ENCODE measurements at regions not wholly inside any gene's neighbourhood (a gene's known extent, or its start where the extent isn't known, plus 50 kb on each side); places are given as distances from the start of the nearest gene placed in this dataset.

GRCh38 chr11:95360377-95361075, 129.5 kb upstream of the SESN3 start:
- H3K23ac ChIP-seq (ENCODE audit: insufficient read length), result no peak overlapping the region
- H3K9ac ChIP-seq (replicated peaks in 1 of 4; ENCODE audit: extremely low read depth in 1 of 4, low read depth in 3 of 4, low read length in 3 of 4), result no peak overlapping the region
- H3K4me2 ChIP-seq (ENCODE audit: insufficient read depth in 1 of 2, low read depth in 2 of 2, low read length in 2 of 2), result peak overlapping the region; percentile 1 to 46; a peak in 1 of 4 replicates
- H3K23me2 ChIP-seq (ENCODE audit: low read depth, low read length), result no peaks in the 10 kb centered on the region; the same call in 1 of the 2 replicates
- TF ChIP-seq SP2 (IDR thresholded peaks at IDR 0.05; ENCODE audit: low read length), result no peak
- TF ChIP-seq EP300 (IDR thresholded peaks at IDR 0.05; ENCODE audit: borderline replicate concordance in 1 of 2, low read depth in 2 of 2, low read length in 2 of 2), result no peak
- no peak for TF ChIP-seq ATF3 (IDR thresholded peaks at IDR 0.05; ENCODE audit: insufficient read depth, low read depth, low read length)
- no peak for TF ChIP-seq MAFK (IDR thresholded peaks at IDR 0.05; ENCODE audit: low read depth, low read length)
- TF ChIP-seq TAF1 (IDR thresholded peaks at IDR 0.05; ENCODE audit: low read depth, low read length), result no peak
- TF ChIP-seq SP4 (IDR thresholded peaks at IDR 0.05; ENCODE audit: low read length), result no peak
- TF ChIP-seq FOSL1 (IDR thresholded peaks at IDR 0.05; ENCODE audit: insufficient read depth, low read depth, low read length), result no peak
- no peak for TF ChIP-seq ASH2L (IDR thresholded peaks at IDR 0.05; ENCODE audit: low read length)
- no peak for TF ChIP-seq SAP30 (IDR thresholded peaks at IDR 0.05; ENCODE audit: insufficient read depth, insufficient replicate concordance, low read length)
- TF ChIP-seq KDM1A (IDR thresholded peaks at IDR 0.05; ENCODE audit: borderline replicate concordance, low read length), result no peak
- no peak for TF ChIP-seq SIN3A (conservative IDR thresholded peaks at IDR 0.05 in 1 of 2, IDR thresholded peaks at IDR 0.05 in 1 of 2; ENCODE audit: low read depth in 1 of 2, low read length in 2 of 2)
- H2BK120ac ChIP-seq (replicated peaks; ENCODE audit: low read depth, low read length), result no peak overlapping the region
- no peak overlapping the region for H3K14ac ChIP-seq (ENCODE audit: insufficient read length)
- FAIRE-seq (no peak), DNase-seq (ENCODE audit: low read depth in 1 of 2, low spot score in 2 of 2) (no peak)
- no peak overlapping the region for H4K8ac ChIP-seq (ENCODE audit: extremely low read depth, insufficient read depth, low read length)
- H2BK5ac ChIP-seq (ENCODE audit: low read depth, low read length), result peak overlapping the region; percentile 56; the same call in 1 of the 2 replicates
- H4K5ac ChIP-seq (ENCODE audit: insufficient read length, low read depth, low read length), result peak overlapping the region; percentile 16
- WGBS, 2 experiments (ENCODE audit: extremely low coverage in 1 of 2, insufficient coverage in 1 of 2, insufficient read length in 1 of 2, insufficient replicate concordance in 2 of 2, low coverage in 1 of 2, low lambda C conversion rate in 2 of 2, missing lambda C conversion rate in 1 of 2), result 56% methylated on average over 8 of the region's 8 CpGs; no CpG with 5 or more reads in 1 of the 2 experiments
- peak overlapping the region; percentile 28; the same call in 1 of the 2 replicates for H2BK20ac ChIP-seq (ENCODE audit: low read length)
- ChIA-PET CTCF (ENCODE audit: partially characterized antibody) (interaction anchor here (1.0 to 3.7 kb wide), 7 partner anchors 10 to 346 kb away, joined by 3 to 16 read pairs (median 10); partner anchors contain the start of gene SESN3), POLR2A (ENCODE audit: partially characterized antibody) (interaction anchor here (0.7 to 1.6 kb wide), 3 partner anchors 130 to 293 kb away, joined by 3 to 4 read pairs (median 3); partner anchors contain the start of gene SESN3)
- peaks cover 9 to 16% (median 13%) of the 10 kb centered on the region in 4 experiments; a peak in 6 of 7 replicates for H3K4me1 ChIP-seq (replicated peaks in 1 of 4; ENCODE audit: control insufficient read depth in 3 of 4, insufficient read depth in 4 of 4, low read length in 3 of 4)
- no peak overlapping the region for H2BK15ac ChIP-seq (ENCODE audit: low read length)
- H2AK5ac ChIP-seq (ENCODE audit: low read depth, low read length), result no peak overlapping the region
- no peak overlapping the region for H3K4ac ChIP-seq (replicated peaks; ENCODE audit: insufficient read length, low read depth, low read length)
- no peaks in the 10 kb centered on the region for H4K20me1 ChIP-seq (replicated peaks in 1 of 2; ENCODE audit: control insufficient read depth in 1 of 2, insufficient read depth in 2 of 2, low read length in 2 of 2)
- no peaks in the 10 kb centered on the region for H3K9me3 ChIP-seq (ENCODE audit: insufficient read depth in 2 of 2, low read depth in 1 of 2, low read length in 1 of 2)
- H3K79me2 ChIP-seq (ENCODE audit: control insufficient read depth in 1 of 2, insufficient read depth in 2 of 2, low read length in 2 of 2), result no peaks in the 10 kb centered on the region
- no peak overlapping the region for H2BK12ac ChIP-seq (ENCODE audit: low read depth, low read length)
- H3K27ac ChIP-seq (ENCODE audit: low read depth, low read length), result 0 out of 2 replicates have a peak overlapping the region, but pooled peaks have one; percentile 4
- no peaks in the 10 kb centered on the region for H3K79me1 ChIP-seq (ENCODE audit: low read depth, low read length)
- H3K18ac ChIP-seq (ENCODE audit: extremely low read depth, low read length), result no peak overlapping the region
- no peak overlapping the region for H2AFZ ChIP-seq (ENCODE audit: low read length)
- H3K27me3 ChIP-seq (replicated peaks in 1 of 4; ENCODE audit: control insufficient read depth in 3 of 4, extremely low read depth in 1 of 4, insufficient read depth in 3 of 4, low read length in 3 of 4), result no peaks in the 10 kb centered on the region
- H3K36me3 ChIP-seq (ENCODE audit: control insufficient read depth in 2 of 4, insufficient read depth in 4 of 4, low read length in 3 of 4), result no peaks in the 10 kb centered on the region
- H3K4me3 ChIP-seq (ENCODE audit: extremely low read depth in 1 of 4, insufficient read depth in 2 of 4, low read depth in 3 of 4, low read length in 4 of 4), result peak overlapping the region in 1 of 4 experiments; percentile 14; a peak in 1 of 8 replicates
- H3K56ac ChIP-seq (replicated peaks; ENCODE audit: insufficient read length, low read depth, low read length), result no peak overlapping the region
- no peak overlapping the region for H4K91ac ChIP-seq (replicated peaks; ENCODE audit: insufficient read length, low read length)
